GM19467 (cell line): ENCODE measurements at regions not wholly inside any gene's neighbourhood (a gene's known extent, or its start where the extent isn't known, plus 50 kb on each side); places are given as distances from the start of the nearest gene placed in this dataset.
"Not testable (repeated sequence)": the region's sequence is repeated elsewhere in the genome, so short reads cannot be mapped to it uniquely, and the experiment has no call there.

Experiments
- ATAC-seq: cut with Tn5 transposase; IDR thresholded peaks from one replicate; pipeline ENCODE4 v1.9.1; 2021; ENCODE audit warnings: mild to moderate bottlenecking, moderate library complexity; ENCODE audit not compliant: unreplicated experiment

- ATAC-seq: no peak
These were observed 53.5 kb upstream of the CDH9 start for GRCh38 chr5:27091858-27092257.

- not testable (repeated sequence) for ATAC-seq
These were observed 50.4 kb upstream of the CDH9 start for GRCh38 chr5:27088822-27089221.
